ENCODE measurements at regions not wholly inside any gene's neighbourhood (a gene's known extent, or its start where the extent isn't known, plus 50 kb on each side); places are given as distances from the start of the nearest gene placed in this dataset.

- TF ChIP-seq CTCF (IDR thresholded peaks at IDR 0.05) = no peak
- no peak for TF ChIP-seq POLR2A (IDR thresholded peaks at IDR 0.05; ENCODE audit: low read depth)
Observed at GRCh38 chr4:3654036-3654807, 112.0 kb upstream of the ADRA2C start.
